Mucosa of gallbladder (tissue), 1 donor: ENCODE measurements at regions not wholly inside any gene's neighbourhood (a gene's known extent, or its start where the extent isn't known, plus 50 kb on each side); places are given as distances from the start of the nearest gene placed in this dataset.
A peak's percentile ranks its signal among the peaks of the same experiment; 100 is the strongest.

Experiments
- DNase-seq: peaks from one replicate; pipeline ENCODE4 v3.0.0-alpha.2; 2020; ENCODE audit warnings: low spot score
- donor health status: DM: no; HTN: no; CAD: no.

- no peak for DNase-seq
These were observed 561.3 kb upstream of the LCORL start for GRCh38 chr4:18582841-18583240.

- no peak for DNase-seq
These were observed 556.8 kb upstream of the LCORL start for GRCh38 chr4:18578307-18578706.

GRCh38 chr4:18572481-18572880 is 550.9 kb upstream of the LCORL start:
- no peak for DNase-seq

- peak; percentile 28 for DNase-seq
These were observed 549.8 kb upstream of the LCORL start for GRCh38 chr4:18571301-18571761.

- DNase-seq: no peak
These were observed 548.8 kb upstream of the LCORL start for GRCh38 chr4:18570370-18570769.

GRCh38 chr4:18568600-18568999 is 547.0 kb upstream of the LCORL start:
- no peak for DNase-seq

- DNase-seq: peak; percentile 72
These were observed 545.6 kb upstream of the LCORL start for GRCh38 chr4:18566970-18567799.

GRCh38 chr4:18559492-18559891 is 537.9 kb upstream of the LCORL start:
- DNase-seq: no peak

- DNase-seq: no peak
These were observed 534.8 kb upstream of the LCORL start for GRCh38 chr4:18556402-18556801.

- no peak for DNase-seq
These were observed 518.8 kb upstream of the LCORL start for GRCh38 chr4:18540349-18540748.

- no peak for DNase-seq
These were observed 516.6 kb upstream of the LCORL start for GRCh38 chr4:18538121-18538520.

GRCh38 chr4:18536428-18536827 is 514.9 kb upstream of the LCORL start:
- DNase-seq: no peak

GRCh38 chr4:18535948-18536347 is 514.4 kb upstream of the LCORL start:
- DNase-seq: no peak

GRCh38 chr4:18533262-18533775 is 511.8 kb upstream of the LCORL start:
- DNase-seq: no peak

GRCh38 chr4:18531731-18532130 is 510.2 kb upstream of the LCORL start:
- DNase-seq: no peak

- DNase-seq: no peak
These were observed 507.9 kb upstream of the LCORL start for GRCh38 chr4:18529482-18529881.

GRCh38 chr4:18524667-18525066 is 503.1 kb upstream of the LCORL start:
- peak; percentile 45 for DNase-seq

- DNase-seq: no peak
These were observed 496.5 kb upstream of the LCORL start for GRCh38 chr4:18518098-18518497.

GRCh38 chr4:18513861-18514260 is 492.3 kb upstream of the LCORL start:
- DNase-seq: no peak

GRCh38 chr4:18512718-18513117 is 491.2 kb upstream of the LCORL start:
- no peak for DNase-seq

GRCh38 chr4:18511727-18512126 is 490.2 kb upstream of the LCORL start:
- no peak for DNase-seq

GRCh38 chr4:18508786-18509185 is 487.2 kb upstream of the LCORL start:
- no peak for DNase-seq

GRCh38 chr4:18480928-18481327 is 459.4 kb upstream of the LCORL start:
- DNase-seq: no peak

- no peak for DNase-seq
These were observed 458.8 kb upstream of the LCORL start for GRCh38 chr4:18480342-18480741.
